Panc1 (cell line): ENCODE measurements at regions not wholly inside any gene's neighbourhood (a gene's known extent, or its start where the extent isn't known, plus 50 kb on each side); places are given as distances from the start of the nearest gene placed in this dataset.
A peak's percentile ranks its signal among the peaks of the same experiment; 100 is the strongest.

Experiments
- ATAC-seq: fragments of 200-7000 bp; cut with Tn5 transposase; 2 replicates; pipeline ENCODE4 v1.9.1; 2020; ENCODE audit warnings: mild to moderate bottlenecking, moderate library complexity
- BruUV-seq: library from RNA; stranded (reverse); fragments of 400-500 nt; replicated peaks from 2 replicates; lab custom pipeline; 2021; lab: Mats Ljungman, UMichigan
- CTCF ChIA-PET: fragments of 300-600 bp; sonication (Branson Sonifier 250); formaldehyde crosslinking; loops from one replicate; lab custom pipeline; 2022; ENCODE audit warnings: antibody characterized with exemption; lab: Charles Lee
- POLR2A ChIA-PET: fragments of 300-600 bp; sonication (Branson Sonifier 250); formaldehyde crosslinking; loops from one replicate; lab custom pipeline; 2022; ENCODE audit warnings: antibody characterized with exemption; lab: Charles Lee
- DNase-seq: peaks from one replicate; pipeline ENCODE4 v3.0.0-alpha.2; 2010; ENCODE audit warnings: low read depth, low spot score
- H3K27ac ChIP-seq: 2 replicates; pipeline ENCODE4 v1.5.1; 2011; ENCODE audit warnings: mild to moderate bottlenecking, low read length, inconsistent platforms
- H3K27me3 ChIP-seq: fragments of 200-500 bp; sonication (Bioruptor generic); 2 replicates; pipeline ENCODE4 v1.6.0; 2014; ENCODE audit warnings: low read length, inconsistent platforms; ENCODE audit not compliant: control insufficient read depth, insufficient read depth
- H3K36me3 ChIP-seq: fragments of 200-500 bp; sonication (Bioruptor generic); 2 replicates; pipeline ENCODE4 v1.5.1; 2014; ENCODE audit warnings: inconsistent platforms, mild to moderate bottlenecking, low read length, moderate library complexity; ENCODE audit not compliant: control insufficient read depth, insufficient read depth
- H3K4me1 ChIP-seq: 2 replicates; pipeline ENCODE4 v1.5.1; 2011; ENCODE audit warnings: inconsistent platforms, mild to moderate bottlenecking, low read length, moderate library complexity; ENCODE audit not compliant: control insufficient read depth, insufficient read depth
- H3K4me3 ChIP-seq, 2 experiments: 2 replicates each; pipeline ENCODE4 v1.5.1; 2011 to 2012; ENCODE audit warnings: low read depth in 2 of 2, low read length in 2 of 2, mild to moderate bottlenecking in 2 of 2, inconsistent platforms in 1 of 2, moderate library complexity in 1 of 2
- H3K9me3 ChIP-seq: fragments of 200-500 bp; sonication (Bioruptor generic); 2 replicates; pipeline ENCODE4 v1.5.1; 2014; ENCODE audit warnings: low read depth, mild to moderate bottlenecking, inconsistent platforms, low read length, moderate library complexity; ENCODE audit not compliant: control insufficient read depth, insufficient read depth
- CTCF ChIP-seq: fragments of 450-650 bp; IDR thresholded peaks from 2 replicates; pipeline ENCODE4 v1.5.1; 2017; ENCODE audit warnings: mild to moderate bottlenecking
- POLR2AphosphoS5 ChIP-seq: IDR thresholded peaks from 2 replicates; pipeline ENCODE4 v1.6.1; 2012; ENCODE audit warnings: mild to moderate bottlenecking, low read depth, low read length, moderate library complexity
- REST ChIP-seq, 2 experiments: IDR thresholded peaks; 2 replicates each; pipeline ENCODE4 v1.6.1; 2011 to 2012; ENCODE audit warnings: low read depth in 2 of 2, control low read depth in 1 of 2, low read length in 1 of 2, mild to moderate bottlenecking in 1 of 2, moderate library complexity in 1 of 2; ENCODE audit not compliant: insufficient read depth in 1 of 2
- SIN3A ChIP-seq: IDR thresholded peaks from 2 replicates; pipeline ENCODE4 v1.6.1; 2012; ENCODE audit warnings: low read depth, mild to moderate bottlenecking, low read length, moderate library complexity, borderline replicate concordance; ENCODE audit not compliant: insufficient read depth
- TCF7L2 ChIP-seq: IDR thresholded peaks from 2 replicates; pipeline ENCODE4 v1.6.1; 2011; ENCODE audit warnings: mild to moderate bottlenecking, low read depth, low read length, inconsistent platforms
- in situ Hi-C: cut with HindIII; loops from 2 replicates; pipeline ENCODE4 v1.10.0; 2016; ENCODE audit warnings: low sequenced_read_pairs, low pct_unique_long_range_greater_than_20kb
- intact Hi-C: fragments of 100-400 bp; cut with micrococcal nuclease; formaldehyde crosslinking; loops from one replicate; pipeline ENCODE4 v1.10.0; 2022; ENCODE audit not compliant: unreplicated experiment

DNA sequence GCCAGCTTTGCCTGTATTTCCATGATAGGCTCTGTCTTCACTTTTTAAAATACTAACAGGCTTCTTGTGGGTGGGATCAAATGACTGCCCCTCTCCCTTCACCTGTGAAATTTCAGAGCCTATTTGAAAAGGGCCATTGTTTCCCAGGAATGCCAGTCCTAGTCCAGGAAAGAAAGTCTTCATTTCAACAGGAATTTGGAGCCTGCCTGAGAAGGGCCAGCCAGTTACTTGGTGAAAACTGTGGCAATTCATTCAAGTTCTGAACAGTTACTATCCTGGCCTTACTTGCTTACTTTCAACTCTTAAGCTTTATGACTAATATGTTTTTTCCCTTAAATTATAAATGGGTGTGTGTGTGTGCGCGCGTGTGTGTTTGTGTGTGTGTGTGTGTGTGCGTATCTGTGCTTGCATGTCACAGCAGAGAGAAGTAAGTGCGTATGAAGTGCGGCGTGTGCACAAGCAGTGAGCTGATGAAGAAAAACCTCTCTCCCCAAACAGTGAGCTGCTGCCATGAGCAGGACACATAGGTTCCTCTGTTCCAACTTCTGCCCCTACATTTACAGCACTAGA lies 67.5 kb upstream of the RNPC3 start:
- TF ChIP-seq SIN3A (no peak), REST (IDR thresholded peaks at IDR 0.05; ENCODE audit: insufficient read depth in 1 of 2, low read depth in 2 of 2, low read length in 1 of 2) (no peak)
- peak overlapping the region; percentile 48; the same call in 1 of the 2 replicates for H3K27ac ChIP-seq
- CTCF ChIA-PET = no interaction called here
- in situ Hi-C loops (no loop called here), intact Hi-C loops (no loop called here)
- ATAC-seq (no peak), DNase-seq (no peak)
- no peak overlapping the region for H3K4me3 ChIP-seq
- no peaks in the 10 kb centered on the region for H3K4me1 ChIP-seq
- BruUV-seq = no TSS peak
- H3K27me3 ChIP-seq = no peaks in the 10 kb centered on the region
- POLR2A ChIA-PET = no interaction called here
- no peaks in the 10 kb centered on the region for H3K36me3 ChIP-seq
- H3K9me3 ChIP-seq = no peaks in the 10 kb centered on the region

DNA sequence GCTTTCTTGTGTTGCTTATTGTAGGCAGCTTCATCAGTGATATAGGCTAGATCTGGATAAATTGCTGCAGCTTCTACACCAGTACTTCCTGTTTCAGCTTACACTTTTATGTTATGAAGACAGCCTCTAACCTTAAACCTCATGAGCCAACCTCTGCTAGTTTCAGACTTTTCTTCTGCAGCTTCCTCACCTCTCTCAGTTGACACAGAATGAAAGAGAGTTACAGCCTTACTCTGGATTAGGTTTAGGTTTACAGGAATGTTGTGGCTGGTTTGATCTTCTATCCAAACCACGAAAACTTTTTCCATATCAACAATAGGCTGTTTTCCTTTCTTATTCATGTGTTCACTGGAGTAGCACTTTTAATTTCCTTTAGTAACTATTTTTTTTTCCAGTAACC lies 76.9 kb upstream of the RNPC3 start:
- Histone ChIP-seq H3K27me3 (no peaks in the 10 kb centered on the region), H3K9me3 (no peaks in the 10 kb centered on the region), H3K27ac (no peak overlapping the region), H3K4me1 (no peaks in the 10 kb centered on the region), H3K36me3 (no peaks in the 10 kb centered on the region), H3K4me3 (no peak overlapping the region)
- BruUV-seq = no TSS peak
- no peak for ATAC-seq
- intact Hi-C loops (no loop called here), in situ Hi-C loops (no loop called here)
- CTCF ChIA-PET = no interaction called here
- TF ChIP-seq SIN3A = no peak
- no peak for TF ChIP-seq CTCF
- no peak for TF ChIP-seq POLR2AphosphoS5
- no peak for TF ChIP-seq REST (IDR thresholded peaks at IDR 0.05; ENCODE audit: insufficient read depth in 1 of 2, low read depth in 2 of 2, low read length in 1 of 2)
- TF ChIP-seq TCF7L2 = no peak
- POLR2A ChIA-PET = no interaction called here
- no peak for DNase-seq
